ENCODE measurements at regions not wholly inside any gene's neighbourhood (a gene's known extent, or its start where the extent isn't known, plus 50 kb on each side); places are given as distances from the start of the nearest gene placed in this dataset.

DNA sequence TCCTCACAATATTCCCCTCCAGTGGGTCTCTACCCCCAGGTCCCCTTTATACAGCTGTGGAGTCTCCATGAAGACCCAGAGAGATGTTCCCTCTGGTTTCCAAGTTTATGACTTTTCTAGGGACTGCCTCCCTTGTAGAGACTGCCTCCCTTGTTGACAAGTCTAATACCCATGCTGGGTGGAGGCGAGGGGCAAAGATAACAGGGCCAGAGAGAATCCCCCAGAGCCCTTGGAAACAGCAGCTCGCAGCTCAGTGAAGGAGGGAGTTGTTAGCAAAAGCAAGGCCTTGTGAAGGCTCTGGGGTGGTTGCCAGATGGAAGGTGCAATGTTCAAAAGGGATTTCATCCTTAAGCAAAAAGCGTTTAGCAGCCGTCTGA, 75.0 kb upstream of the GATA6 start:
- TF ChIP-seq, protein P1, sequence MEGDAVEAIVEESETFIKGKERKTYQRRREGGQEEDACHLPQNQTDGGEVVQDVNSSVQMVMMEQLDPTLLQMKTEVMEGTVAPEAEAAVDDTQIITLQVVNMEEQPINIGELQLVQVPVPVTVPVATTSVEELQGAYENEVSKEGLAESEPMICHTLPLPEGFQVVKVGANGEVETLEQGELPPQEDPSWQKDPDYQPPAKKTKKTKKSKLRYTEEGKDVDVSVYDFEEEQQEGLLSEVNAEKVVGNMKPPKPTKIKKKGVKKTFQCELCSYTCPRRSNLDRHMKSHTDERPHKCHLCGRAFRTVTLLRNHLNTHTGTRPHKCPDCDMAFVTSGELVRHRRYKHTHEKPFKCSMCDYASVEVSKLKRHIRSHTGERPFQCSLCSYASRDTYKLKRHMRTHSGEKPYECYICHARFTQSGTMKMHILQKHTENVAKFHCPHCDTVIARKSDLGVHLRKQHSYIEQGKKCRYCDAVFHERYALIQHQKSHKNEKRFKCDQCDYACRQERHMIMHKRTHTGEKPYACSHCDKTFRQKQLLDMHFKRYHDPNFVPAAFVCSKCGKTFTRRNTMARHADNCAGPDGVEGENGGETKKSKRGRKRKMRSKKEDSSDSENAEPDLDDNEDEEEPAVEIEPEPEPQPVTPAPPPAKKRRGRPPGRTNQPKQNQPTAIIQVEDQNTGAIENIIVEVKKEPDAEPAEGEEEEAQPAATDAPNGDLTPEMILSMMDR (conservative IDR thresholded peaks at IDR 0.05; ENCODE audit: low read length), result no peak
- no peak for TF ChIP-seq EZH2phosphoT487 (IDR thresholded peaks at IDR 0.05; ENCODE audit: borderline replicate concordance)
